GM12878 (cell line): ENCODE measurements at regions not wholly inside any gene's neighbourhood (a gene's known extent, or its start where the extent isn't known, plus 50 kb on each side); places are given as distances from the start of the nearest gene placed in this dataset.
A peak's percentile ranks its signal among the peaks of the same experiment; 100 is the strongest.

ENCODE experiments used
- BACH1 ChIP-seq: fragments of 450-650 bp; IDR thresholded peaks from 2 replicates; pipeline ENCODE4 v1.6.1; 2017; ENCODE audit warnings: mild to moderate bottlenecking, borderline replicate concordance
- BHLHE40 ChIP-seq, 2 experiments: fragments of 450-650 bp in 1 of 2; IDR thresholded peaks; 2 replicates each; pipeline ENCODE4 v1.6.1; 2011 to 2017; ENCODE audit warnings: low read depth in 2 of 2, borderline replicate concordance in 1 of 2, improper control_type of control experiment in 1 of 2, low read length in 1 of 2, mild to moderate bottlenecking in 1 of 2
- E2F4 ChIP-seq: IDR thresholded peaks from 2 replicates; pipeline ENCODE4 v1.6.1; 2012; ENCODE audit warnings: low read depth, low read length, improper control_type of control experiment
- EED ChIP-seq: sonication (generic); IDR thresholded peaks from 2 replicates; pipeline ENCODE4 v1.6.1; 2016; ENCODE audit warnings: antibody characterized with exemption, low read depth
- EP300 ChIP-seq, 2 experiments: fragments of 150-350 bp in 1 of 2; IDR thresholded peaks; 2 replicates each; pipeline ENCODE4 v1.6.1; 2011 to 2012; ENCODE audit warnings: low read depth in 2 of 2, low read length in 2 of 2, borderline replicate concordance in 1 of 2, improper control_type of control experiment in 1 of 2, inconsistent platforms in 1 of 2; ENCODE audit not compliant: control insufficient read depth in 1 of 2
- FOXM1 ChIP-seq: IDR thresholded peaks from 2 replicates; pipeline ENCODE4 v1.6.1; 2012; ENCODE audit warnings: low read depth, mild to moderate bottlenecking, inconsistent platforms, low read length, moderate library complexity
- HDAC6 ChIP-seq: fragments of 200-600 bp; sonication (generic); IDR thresholded peaks from one replicate; pipeline ENCODE4 v1.8.0; 2017; ENCODE audit warnings: antibody characterized with exemption; ENCODE audit not compliant: unreplicated experiment
- IKZF1 ChIP-seq: fragments of 450-650 bp; conservative IDR thresholded peaks from 2 replicates; pipeline ENCODE4 v1.6.1; 2017; ENCODE audit warnings: antibody characterized with exemption, mild to moderate bottlenecking
- IKZF2 ChIP-seq, 2 experiments: fragments of 450-650 bp; IDR thresholded peaks; 2 replicates each; pipeline ENCODE4 v1.6.1; 2017; ENCODE audit warnings: mild to moderate bottlenecking in 2 of 2, moderate library complexity in 2 of 2
- IRF5 ChIP-seq: fragments of 450-650 bp; IDR thresholded peaks from 2 replicates; pipeline ENCODE4 v1.6.1; 2017; ENCODE audit warnings: borderline replicate concordance
- MTA2 ChIP-seq: fragments of 450-650 bp; IDR thresholded peaks from 2 replicates; pipeline ENCODE4 v1.6.1; 2016; ENCODE audit warnings: low read depth, mild to moderate bottlenecking, moderate library complexity
- MYB ChIP-seq: fragments of 150-350 bp; IDR thresholded peaks from 2 replicates; pipeline ENCODE4 v1.6.1; 2014; ENCODE audit warnings: mild to moderate bottlenecking, low read depth, low read length, borderline replicate concordance
- NBN ChIP-seq: fragments of 450-650 bp; IDR thresholded peaks from 2 replicates; pipeline ENCODE4 v1.6.1; 2016
- NFIC ChIP-seq: IDR thresholded peaks from 2 replicates; pipeline ENCODE4 v1.6.1; 2012; ENCODE audit warnings: low read depth, mild to moderate bottlenecking, inconsistent platforms, low read length, moderate library complexity
- NFYB ChIP-seq: IDR thresholded peaks from 2 replicates; pipeline ENCODE4 v1.6.1; 2011; ENCODE audit warnings: low read depth, mild to moderate bottlenecking, low read length, improper control_type of control experiment, moderate library complexity; ENCODE audit not compliant: insufficient read depth
- NR2C1 ChIP-seq: fragments of 450-650 bp; IDR thresholded peaks from 2 replicates; pipeline ENCODE4 v1.6.1; 2017; ENCODE audit warnings: antibody characterized with exemption, mild to moderate bottlenecking, moderate library complexity
- NR2F1 ChIP-seq: fragments of 450-650 bp; conservative IDR thresholded peaks from 2 replicates; pipeline ENCODE4 v1.6.1; 2017; ENCODE audit warnings: mild to moderate bottlenecking
- PBX3 ChIP-seq: IDR thresholded peaks from 2 replicates; pipeline ENCODE4 v1.6.1; 2011; ENCODE audit warnings: mild to moderate bottlenecking, low read depth, low read length, moderate library complexity; ENCODE audit not compliant: insufficient replicate concordance
- RAD51 ChIP-seq: fragments of 450-650 bp; IDR thresholded peaks from 2 replicates; pipeline ENCODE4 v1.6.1; 2016; ENCODE audit warnings: moderate library complexity, mild to moderate bottlenecking, inconsistent platforms
- RB1 ChIP-seq: fragments of 450-650 bp; formaldehyde crosslinking; IDR thresholded peaks from 2 replicates; pipeline ENCODE4 v1.6.1; 2017; ENCODE audit warnings: mild to moderate bottlenecking, borderline replicate concordance
- RELA ChIP-seq: fragments of 450-650 bp; IDR thresholded peaks from 2 replicates; pipeline ENCODE4 v1.8.0; 2014; ENCODE audit warnings: borderline replicate concordance; ENCODE audit not compliant: partially characterized antibody
- RELB ChIP-seq: fragments of 450-650 bp; IDR thresholded peaks from 2 replicates; pipeline ENCODE4 v1.6.1; 2017; ENCODE audit warnings: low read depth, mild to moderate bottlenecking, moderate library complexity
- RFX5 ChIP-seq: IDR thresholded peaks from 2 replicates; pipeline ENCODE4 v1.6.1; 2011; ENCODE audit warnings: low read depth, low read length, improper control_type of control experiment
- SIN3A ChIP-seq: IDR thresholded peaks from 2 replicates; pipeline ENCODE4 v1.6.1; 2012; ENCODE audit warnings: low read depth, low read length, improper control_type of control experiment
- YY1 ChIP-seq: IDR thresholded peaks from 2 replicates; pipeline ENCODE4 v1.6.1; 2011; ENCODE audit warnings: low read depth, mild to moderate bottlenecking, low read length
- ZBED1 ChIP-seq: IDR thresholded peaks from 2 replicates; pipeline ENCODE4 v1.6.1; 2016; ENCODE audit warnings: borderline replicate concordance

GRCh38 chr2:176669398-176670174, 400.3 kb downstream of the MTX2 start (continued):
- TF ChIP-seq RFX5, result no peak
- peak; percentile 37 to 53; a peak in 1 of 4 replicates for TF ChIP-seq IKZF2 (IDR thresholded peaks at IDR 0.05)
- TF ChIP-seq PBX3, result no peak
- 0 out of 2 replicates have a peak, but pooled peaks have one; percentile 15 for TF ChIP-seq NBN
- TF ChIP-seq MYB, result no peak
- TF ChIP-seq IKZF1, result peak; percentile 68; the same call in 1 of the 2 replicates
- peak; percentile 83; the same call in 1 of the 2 replicates for TF ChIP-seq RELB
- no peak for TF ChIP-seq NR2C1
- TF ChIP-seq BHLHE40 (IDR thresholded peaks at IDR 0.05; ENCODE audit: borderline replicate concordance in 1 of 2, low read depth in 2 of 2, low read length in 1 of 2), result peak in 1 of 2 experiments; percentile 60; a peak in 1 of 4 replicates
- TF ChIP-seq YY1, result no peak
- TF ChIP-seq HDAC6, result no peak
- TF ChIP-seq BACH1, result no peak
- no peak for TF ChIP-seq SIN3A
- TF ChIP-seq NR2F1, result peak; percentile 70
- 0 out of 2 replicates have a peak, but pooled peaks have one; percentile 10 for TF ChIP-seq RAD51
- TF ChIP-seq NFYB, result no peak
- peak; percentile 22; the same call in 1 of the 2 replicates for TF ChIP-seq MTA2
- peak; percentile 16 for TF ChIP-seq RELA
- TF ChIP-seq NFIC, result peak; percentile 37; the same call in 1 of the 2 replicates
- TF ChIP-seq EED, result peak; percentile 26; the same call in 1 of the 2 replicates
- TF ChIP-seq RB1, result no peak
- TF ChIP-seq EP300 (IDR thresholded peaks at IDR 0.05; ENCODE audit: borderline replicate concordance in 1 of 2, control insufficient read depth in 1 of 2, low read depth in 2 of 2, low read length in 2 of 2), result 0 out of 4 replicates have a peak, but pooled peaks of 1 of the 2 experiments have one; percentile 22
- TF ChIP-seq IRF5, result no peak
- no peak for TF ChIP-seq FOXM1
- no peak for TF ChIP-seq E2F4
- TF ChIP-seq ZBED1, result no peak
